ENCODE measurements at regions not wholly inside any gene's neighbourhood (a gene's known extent, or its start where the extent isn't known, plus 50 kb on each side); places are given as distances from the start of the nearest gene placed in this dataset.
A peak's percentile ranks its signal among the peaks of the same experiment; 100 is the strongest.
"Not testable (repeated sequence)": the region's sequence is repeated elsewhere in the genome, so short reads cannot be mapped to it uniquely, and the experiment has no call there.

DNA sequence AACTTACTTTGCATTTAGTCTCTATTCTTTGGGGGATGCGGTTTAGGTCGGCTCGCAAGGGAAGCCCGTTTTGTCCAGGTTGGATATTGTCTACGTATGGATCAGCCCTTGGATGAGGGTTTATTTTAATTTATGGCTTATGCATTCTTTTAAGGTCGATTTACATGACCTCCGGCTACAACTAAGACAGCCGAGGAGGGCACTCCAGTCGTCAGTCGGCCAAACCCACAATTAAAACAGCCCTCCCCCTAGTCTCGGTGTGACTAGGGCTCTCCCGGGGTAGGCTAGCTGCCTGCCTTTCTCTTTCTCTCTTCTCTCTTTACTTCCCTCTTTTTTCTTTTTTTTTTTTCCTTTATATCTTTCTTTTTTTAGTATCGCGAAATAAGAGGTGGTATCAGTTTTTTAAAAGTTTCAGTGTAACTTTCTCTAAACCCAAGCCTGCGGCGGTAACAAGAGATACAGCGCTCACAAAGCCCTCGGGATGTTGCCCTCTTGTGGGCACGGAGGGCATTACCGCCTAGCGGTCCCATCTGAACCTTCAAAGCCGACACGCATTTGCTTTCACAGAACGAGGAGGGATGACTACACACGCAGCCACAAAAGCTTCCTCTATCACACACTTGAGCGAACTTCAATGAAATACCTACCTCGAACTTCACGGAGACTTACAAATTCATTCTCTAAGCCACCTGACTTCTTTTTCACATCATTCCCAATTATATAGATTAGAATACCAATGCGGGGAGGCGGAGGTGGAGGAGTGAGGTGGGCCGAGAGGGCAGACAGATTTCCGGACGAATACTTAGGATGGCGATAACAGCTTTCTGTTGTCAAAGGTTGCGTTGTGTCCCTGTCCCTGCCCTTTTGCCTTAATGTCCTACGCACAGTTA, 132.3 kb upstream of the C11orf58 start:
- peak; percentile 82 for DNase-seq

DNA sequence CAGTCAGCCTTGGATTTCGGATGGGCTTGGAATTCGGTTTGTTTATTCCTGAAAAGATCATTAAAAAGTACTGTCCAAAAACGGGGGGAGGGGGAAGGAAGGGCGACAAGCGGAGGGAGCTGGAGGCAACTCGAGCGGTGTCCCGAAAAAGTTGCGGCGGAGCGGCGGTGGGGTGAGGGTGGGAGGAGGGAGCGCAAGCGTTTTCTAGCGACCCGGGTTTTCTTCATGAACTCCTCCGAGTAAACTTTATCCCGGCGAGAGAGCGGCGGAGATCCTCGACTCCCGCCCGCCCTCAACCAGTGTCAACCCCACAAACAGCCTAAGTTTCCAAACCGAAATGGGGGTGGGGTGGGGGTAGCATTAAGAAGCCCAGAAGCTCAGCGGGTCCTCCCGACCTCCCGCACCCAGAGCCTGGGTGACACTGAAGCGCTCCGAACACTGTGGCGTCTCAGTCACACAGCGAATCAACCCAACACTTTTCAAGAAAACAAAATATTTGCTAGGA, 133.0 kb upstream of the C11orf58 start:
- DNase-seq: peak; percentile 7

DNA sequence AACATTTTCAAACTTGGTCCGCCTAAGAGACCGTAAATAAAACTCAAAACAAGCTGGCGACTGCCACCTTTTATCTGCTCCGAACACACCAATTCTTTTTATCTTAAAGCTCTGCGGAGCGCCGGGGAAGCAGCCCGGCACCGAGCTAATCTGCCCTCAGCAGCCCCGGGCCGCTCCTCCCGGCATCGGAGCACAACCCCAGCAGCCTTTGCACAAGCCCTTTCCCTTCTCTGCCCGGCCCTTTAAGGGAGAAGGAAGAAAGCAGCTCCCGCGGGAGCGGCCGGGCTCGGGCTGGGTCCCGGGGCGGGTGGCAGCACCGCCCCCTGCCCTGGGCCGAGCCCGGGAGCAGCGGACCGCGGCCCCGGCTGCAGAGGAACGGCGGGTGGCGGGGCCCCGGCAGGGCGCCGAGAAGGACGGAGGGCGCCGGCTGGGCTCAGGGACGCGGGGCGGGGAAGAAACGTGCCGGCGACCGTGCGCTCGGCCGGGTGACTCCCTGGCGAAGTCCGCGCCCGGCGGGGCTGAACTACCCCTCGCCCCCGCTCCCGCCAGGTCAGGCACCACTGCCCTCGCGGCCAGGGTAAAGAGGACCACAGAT, 133.6 kb upstream of the C11orf58 start:
- DNase-seq: no peak

DNA sequence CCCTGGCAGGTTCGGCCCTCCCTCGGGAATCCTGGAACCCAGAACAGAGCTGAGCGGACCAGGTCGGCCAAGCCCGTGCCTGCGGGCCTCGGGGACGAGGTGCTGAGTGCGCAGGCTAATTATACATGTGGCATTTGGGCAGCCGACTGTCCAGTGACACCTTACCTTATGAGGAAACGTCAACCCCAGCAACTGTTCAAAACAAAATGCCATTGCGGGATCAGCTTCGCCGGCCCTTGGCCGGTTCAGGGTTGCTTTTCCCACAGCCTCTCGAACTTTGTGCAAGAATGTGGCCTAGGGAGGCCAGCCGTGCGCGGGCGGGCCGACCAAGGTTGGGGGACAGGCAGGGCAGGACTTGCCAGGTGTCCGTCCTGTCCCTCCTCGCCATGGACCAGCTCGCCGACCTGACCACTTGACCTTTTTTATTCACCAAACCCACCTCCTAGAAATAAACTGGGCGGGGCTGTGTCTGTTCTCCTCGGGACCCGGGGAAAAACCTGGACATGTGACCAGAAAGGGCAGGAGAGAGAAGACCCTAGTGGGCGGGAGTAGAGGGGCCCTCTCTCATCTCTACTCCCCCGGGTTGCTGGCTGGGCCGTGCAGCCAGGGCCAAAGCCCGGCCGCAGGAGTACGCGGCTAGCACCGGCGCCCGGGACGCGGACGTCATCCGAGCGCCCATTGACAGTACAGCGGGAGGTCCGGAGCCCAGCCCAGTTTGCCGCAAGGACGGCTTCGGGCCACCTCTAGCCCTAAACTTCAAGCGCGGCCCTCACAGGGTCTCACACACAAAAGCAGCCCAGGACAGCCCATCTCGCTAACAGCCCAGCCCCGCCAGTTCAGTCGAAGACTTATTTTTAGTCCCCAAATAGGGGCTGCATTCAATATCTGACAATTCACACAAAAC, 134.3 kb upstream of the C11orf58 start:
- no peak for DNase-seq

DNA sequence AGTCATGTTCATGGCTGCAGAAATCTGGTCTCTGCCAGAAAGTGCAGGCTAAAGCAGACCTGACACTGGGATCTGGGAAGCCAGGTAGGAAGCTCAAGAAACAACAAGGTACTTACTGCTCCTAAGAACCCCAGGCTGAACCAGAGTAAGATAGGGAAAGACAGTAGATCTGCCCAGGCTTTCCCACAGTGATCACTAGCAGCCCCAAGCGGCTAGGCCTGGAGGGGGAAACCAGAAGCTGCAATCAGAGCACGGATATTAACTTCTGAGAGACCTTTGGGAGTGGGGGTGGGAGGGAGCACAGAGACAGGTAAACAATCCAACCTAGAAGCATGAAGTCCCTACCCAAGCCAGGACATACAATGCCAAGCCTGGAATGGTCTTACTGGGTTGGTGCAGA, 135.2 kb upstream of the C11orf58 start:
- DNase-seq: no peak

DNA sequence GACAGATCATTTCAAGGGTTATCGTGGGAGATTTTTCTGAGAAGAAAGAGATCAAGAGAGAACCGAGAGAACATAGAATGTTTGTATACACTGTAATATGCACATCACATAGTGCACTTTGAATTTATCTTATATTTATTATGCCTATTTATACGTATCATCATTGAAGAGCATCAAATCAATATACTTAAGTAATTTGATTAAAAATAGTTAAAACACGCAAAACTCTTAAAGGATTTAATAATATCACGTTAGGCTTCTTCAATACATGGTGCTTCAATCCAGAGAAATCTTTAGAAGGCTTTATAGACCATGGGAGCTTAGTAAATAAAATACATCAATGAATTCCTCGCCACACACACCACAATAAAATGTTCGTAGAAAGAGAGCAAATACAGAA, 139.5 kb upstream of the C11orf58 start:
- no peak for DNase-seq

DNA sequence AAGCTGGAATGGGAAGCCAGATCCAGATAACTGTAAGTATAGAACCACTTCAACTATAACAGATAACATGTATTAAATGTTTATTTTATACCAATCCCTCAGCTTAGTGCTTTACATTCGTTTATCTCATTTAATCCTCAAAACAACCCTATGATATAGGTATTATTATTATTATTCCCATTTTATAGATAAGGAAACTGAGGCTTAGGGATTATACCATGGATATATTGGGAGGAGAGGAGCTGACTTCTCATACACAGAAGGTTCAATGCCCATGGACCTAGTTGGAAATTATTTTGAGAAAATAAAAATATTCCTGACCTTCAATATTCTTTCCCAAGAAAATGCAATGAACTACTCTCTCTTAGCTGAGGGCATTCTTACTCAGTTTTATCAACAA, 140.4 kb upstream of the C11orf58 start:
- no peak for DNase-seq

DNA sequence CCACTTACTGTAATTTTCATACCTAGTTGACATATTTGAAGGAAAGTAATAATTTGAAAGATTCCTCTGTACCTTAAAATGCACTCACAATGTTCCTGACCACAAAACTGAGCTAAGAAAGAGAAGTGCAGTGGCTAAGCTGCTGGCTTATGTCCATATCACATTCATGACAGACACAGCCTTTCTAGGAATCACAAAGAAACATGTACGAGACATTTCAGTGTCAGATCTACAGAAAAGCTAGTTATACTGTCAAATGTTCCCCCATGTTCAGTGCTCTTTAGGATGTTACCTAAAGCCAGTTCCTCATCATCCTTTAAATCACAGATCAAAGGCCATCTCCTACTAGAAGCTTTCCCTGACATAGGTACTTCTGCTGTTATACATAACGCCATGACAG, 142.2 kb upstream of the C11orf58 start:
- no peak for DNase-seq

DNA sequence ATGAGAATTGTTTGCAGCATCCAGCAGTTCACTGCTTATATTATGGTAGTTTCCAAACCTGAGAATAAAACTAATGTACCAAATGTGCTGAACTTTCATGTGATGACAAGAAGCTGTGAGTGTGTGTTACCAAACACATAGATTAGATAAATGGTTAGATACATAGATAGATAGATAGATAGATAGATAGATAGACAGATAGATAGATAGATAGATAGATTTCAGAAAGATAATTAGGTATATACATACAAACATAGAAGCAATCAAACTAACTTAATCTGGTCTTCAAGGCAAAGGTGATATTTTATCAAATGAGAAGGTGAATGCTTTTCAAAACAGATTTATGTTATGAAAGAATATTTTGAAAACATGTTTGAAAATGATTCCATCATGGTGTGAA, 147.3 kb upstream of the C11orf58 start:
- DNase-seq: no peak

DNA sequence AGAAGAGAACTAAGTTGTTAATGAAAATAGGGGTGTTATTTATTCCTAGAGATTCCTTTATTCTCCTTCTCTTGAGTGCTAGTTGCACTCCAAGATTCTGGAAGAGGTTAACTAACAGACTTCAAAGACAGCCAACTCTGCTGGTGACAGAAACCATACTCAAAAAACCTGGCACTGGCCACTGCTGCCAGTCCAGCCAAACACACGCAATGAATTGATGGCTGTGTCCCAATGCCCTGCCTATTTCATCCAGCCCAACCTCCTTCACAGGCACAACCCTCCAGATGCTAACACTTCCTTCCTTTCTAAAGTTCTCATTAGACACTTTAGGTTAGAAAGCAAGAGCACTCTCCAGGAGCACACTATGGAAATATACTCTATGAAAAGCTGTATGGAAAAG, 150.8 kb upstream of the C11orf58 start:
- no peak for DNase-seq

DNA sequence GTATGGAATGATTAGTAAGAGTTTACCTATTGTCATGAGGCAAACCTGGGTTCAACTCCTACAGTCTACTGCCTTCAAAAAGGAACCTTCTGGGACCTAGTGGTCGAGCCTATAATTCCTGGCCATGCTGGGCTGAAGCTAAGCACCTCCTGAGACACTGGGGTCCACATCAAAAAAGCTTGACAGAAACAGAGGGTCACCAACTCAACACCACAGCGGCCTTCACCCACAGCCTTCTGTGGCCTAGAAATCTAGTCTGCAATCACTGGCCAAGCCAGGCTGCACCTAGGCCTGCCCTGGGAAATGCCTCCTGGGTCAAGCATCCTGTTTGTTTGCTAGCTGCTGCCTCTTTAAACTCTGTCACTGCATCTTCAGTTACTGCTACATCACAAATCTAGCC, 153.9 kb upstream of the C11orf58 start:
- no peak for DNase-seq

DNA sequence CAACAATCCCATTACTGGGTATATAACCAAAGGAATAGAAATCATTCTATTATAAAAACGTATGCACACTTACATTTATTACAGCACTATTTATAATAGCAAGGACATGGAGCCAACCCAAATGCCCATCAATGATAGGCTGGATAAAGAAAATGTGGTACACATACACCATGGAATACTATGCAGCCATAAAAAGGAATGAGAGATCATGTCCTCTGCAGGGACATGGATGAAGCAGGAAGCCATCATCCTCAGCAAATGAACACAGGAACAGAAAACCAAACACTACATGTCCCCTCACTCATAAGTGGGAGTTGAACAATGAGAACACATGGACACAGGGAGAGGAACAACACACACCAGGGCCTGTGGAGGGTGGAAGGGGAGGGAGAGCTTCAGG, 157.4 kb upstream of the C11orf58 start:
- not testable (repeated sequence) for DNase-seq

DNA sequence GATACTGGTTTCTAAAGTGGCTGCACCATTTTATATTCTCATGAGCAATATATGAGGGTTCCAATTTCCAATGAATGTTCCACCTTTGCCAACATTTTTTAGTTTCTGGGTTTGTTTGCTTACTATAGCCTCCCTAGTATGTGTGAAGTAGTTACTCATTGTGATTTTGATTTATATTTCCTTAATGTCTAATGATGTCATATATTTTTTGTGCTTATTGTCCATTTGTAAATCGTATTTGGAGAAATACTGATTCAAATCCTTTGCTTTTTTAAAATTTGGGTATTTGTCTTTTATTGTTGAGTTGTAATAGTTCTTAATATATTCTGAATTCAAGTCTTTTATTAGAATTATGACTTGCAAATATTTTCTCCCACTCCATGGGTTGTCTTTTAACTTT, 161.0 kb upstream of the C11orf58 start:
- DNase-seq: no peak

DNA sequence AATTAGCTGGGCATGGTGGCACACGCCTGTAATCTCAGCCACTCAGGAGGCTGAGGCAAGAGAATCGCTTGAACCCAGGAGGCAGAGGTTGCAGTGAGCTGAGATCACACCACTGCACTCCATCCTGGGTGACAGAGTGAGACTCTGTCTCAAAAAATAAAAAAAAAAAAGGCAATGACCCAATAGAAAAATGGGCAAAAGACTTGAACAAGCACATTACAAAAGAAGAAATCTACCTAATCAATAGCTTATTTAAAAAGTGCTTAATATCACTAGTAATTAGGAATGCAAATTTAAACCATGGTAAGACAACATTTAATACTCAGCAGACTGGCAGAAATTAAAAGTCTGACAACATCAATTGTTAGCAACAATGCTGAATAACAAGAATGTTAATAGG, 163.6 kb upstream of the C11orf58 start:
- DNase-seq: not testable (repeated sequence)

DNA sequence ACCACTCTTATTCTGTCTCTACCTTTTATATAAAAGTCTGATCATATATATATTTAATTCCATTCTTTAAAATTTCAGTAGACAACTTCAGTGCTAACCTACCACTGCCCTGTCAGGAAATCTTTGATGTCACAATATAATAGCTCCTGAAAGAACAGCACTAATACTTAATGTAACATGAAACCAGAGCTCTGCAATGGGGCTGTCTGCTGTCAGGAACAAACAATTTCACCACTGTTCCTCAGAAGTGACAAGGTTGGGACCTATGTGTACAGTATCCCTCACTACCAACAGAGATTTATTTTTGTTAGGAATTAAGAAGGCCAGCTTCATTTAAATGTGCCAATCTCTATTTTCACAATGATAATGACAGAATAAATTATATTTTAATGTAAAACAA, 165.5 kb upstream of the C11orf58 start:
- DNase-seq: no peak

DNA sequence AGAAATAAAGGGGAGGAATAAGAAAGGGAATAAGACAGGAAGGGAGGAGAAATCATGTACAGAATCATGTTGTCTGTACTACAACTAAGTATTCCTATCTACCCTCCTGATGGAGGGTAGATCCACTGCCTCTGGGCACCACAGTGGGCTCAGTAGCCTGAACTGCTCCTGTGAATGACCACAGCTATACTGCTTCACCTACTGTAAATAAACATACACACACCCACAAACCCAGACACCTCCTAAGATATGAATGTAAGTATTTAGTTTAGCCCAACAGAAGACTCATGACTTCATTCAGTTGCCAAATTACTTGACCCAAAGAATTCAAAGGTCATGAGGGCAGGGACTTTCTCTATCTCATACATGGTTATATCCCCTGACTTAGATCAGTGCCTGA, 177.3 kb upstream of the C11orf58 start:
- DNase-seq: no peak

DNA sequence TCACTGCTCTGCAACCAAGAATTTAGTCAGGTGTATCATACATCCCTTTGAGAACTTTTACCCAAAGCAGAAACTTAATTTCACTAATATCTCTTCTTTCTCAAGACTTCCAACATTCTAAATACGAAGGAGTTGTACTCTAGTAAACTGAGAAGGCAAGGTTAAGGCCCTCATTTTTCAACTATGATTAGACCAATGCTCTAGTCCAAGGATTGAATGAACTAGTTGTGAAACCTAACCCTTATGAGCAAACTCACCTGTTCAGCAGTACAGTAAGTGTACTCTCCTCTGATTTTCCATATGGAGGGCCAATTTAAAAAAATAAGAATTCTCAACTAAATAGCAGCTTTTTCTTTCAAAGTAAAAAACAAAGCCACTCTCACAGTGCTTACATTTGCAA, 180.0 kb upstream of the C11orf58 start:
- no peak for DNase-seq

DNA sequence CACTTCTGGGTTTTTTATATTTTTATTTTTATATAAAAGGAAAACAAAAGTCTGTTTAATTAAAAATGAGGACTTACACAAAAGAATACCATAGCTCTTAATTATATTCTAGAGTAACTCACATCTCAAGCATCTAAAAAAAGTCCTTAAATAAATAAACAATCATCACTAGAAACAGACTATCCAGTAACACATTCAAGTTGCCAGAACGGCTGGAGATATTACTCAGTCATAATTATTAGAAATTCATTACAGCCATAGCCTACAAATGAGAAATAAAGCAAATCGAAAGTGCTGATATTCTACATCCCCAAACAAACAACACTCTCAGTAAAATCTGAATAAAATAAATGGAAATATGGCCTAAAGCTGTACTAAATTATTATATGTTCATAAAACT, 182.5 kb upstream of the C11orf58 start:
- no peak for DNase-seq

DNA sequence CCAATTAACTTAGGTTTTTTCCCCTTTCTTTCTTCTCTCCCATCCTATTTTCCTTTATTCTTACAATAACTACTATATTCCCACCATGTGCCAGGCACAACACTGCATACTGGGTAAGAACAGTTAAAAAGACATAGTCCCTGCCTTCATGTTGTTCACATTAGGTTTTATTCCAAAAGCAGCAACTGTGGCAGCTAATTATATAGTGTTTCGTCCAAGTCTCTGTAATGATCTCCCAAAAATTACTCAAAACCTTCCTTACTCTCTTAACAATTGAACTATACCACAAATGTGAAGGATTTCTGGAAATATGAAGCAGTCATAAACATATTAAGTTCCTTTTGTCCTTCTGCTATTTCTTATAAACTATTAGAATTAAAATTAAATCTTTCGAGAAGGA, 184.1 kb upstream of the C11orf58 start:
- DNase-seq: no peak

DNA sequence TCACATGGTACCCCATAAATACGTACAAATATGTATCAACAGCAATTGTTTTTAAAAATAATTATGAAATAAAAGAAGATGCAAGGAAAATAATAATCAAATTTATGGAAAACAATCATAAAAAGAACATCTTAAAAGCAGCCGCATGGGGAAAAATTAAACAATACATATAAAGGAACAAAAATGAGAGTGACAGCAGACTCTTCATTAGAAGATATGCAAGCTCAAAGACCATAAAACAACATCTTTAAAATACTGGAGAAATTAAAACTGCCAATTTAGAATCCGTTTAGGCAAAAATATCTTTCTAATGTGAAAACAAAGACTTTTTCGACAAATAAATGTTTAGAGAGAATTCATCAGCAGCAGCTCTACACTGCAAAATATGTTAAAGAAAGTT, 190.6 kb upstream of the C11orf58 start:
- DNase-seq: no peak

DNA sequence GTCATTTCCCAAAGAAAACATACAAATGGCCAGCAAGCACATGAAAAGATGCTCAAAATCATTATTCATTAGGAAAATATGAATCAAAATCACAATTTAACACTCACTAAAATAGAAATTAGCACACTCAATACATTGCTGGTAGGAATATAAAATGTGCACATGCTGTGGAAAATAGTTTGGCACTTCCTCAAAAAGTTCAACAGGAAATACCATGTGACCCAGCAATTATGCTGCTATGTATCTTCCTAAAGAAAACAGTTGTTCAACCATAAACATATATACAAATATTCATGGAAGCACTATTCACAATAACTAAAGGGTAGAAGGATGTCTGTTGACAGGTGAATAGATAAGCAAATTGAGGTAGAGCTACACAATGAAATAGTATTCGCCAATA, 187.3 kb upstream of the SOX6 start:
- DNase-seq: no peak

DNA sequence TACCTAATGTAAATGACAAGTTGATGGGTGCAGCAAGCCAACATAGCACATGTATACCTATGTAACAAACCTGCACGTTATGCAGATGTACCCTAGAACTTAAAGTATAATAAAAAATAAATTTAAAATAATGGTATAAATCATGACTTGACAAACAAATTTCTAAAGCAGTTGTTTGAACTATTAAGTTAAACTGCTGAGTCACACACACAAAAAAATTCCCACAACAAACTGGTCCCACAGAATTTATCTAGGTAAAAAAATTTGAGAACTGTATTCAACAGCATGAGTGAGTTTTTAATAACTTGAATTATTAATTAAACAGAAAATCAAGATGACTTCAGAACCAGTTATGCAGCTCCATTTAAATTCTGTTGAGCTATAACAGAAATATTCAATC, 186.0 kb upstream of the SOX6 start:
- no peak for DNase-seq

DNA sequence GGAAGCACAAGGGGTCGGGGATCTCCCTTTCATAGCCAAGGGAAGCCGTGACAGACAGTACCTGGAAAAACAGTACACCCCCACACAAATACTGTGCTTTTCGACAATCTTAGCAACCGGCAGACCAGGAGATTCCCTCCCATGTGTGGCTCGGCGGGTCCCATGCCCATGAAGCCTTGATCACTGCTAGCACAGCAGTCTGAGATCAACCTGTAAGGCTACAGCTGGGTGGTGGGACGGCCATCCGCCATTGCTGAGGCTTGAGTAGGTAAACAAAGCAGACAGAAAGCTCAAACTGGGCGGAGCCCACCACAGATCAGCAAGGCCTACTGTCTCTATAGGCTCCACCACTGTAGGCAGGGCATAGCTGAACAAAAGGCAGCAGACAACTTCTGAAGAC, 180.2 kb upstream of the SOX6 start:
- no peak for DNase-seq

DNA sequence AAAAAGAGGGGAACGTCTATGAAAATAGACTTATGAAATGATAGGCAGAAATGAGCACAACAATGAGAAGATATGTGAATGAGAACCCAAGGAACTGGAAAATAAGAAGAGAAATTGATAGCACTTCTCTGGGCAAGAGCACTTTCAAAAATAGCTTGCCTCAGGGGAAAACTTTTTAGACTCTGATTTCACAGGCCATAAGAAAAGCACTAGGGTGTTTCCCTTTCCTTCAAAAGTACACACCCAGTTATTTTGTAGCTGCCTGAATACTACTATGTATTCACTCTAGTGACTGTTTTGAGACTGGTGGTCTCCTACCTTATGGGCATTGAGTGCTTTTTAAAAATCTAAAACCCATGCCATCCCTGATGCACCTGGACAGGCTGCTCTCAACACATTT, 172.3 kb upstream of the SOX6 start:
- no peak for DNase-seq
